Lower leg skin (tissue), 4 donors: ENCODE measurements at regions not wholly inside any gene's neighbourhood (a gene's known extent, or its start where the extent isn't known, plus 50 kb on each side); places are given as distances from the start of the nearest gene placed in this dataset.

Source experiments
- DNase-seq, 2 donors: peaks; one replicate each; pipeline ENCODE4 v3.0.0-alpha.2; 2019; ENCODE audit warnings: low spot score in 2 of 2
- H3K4me3 ChIP-seq: fragments of 200-600 bp; sonication (generic); 2 replicates; pipeline ENCODE4 v1.5.1; 2017; ENCODE audit warnings: mild to moderate bottlenecking, low read depth; ENCODE audit not compliant: poor library complexity, severe bottlenecking
- POLR2A ChIP-seq, 2 donors: fragments of 450-650 bp; IDR thresholded peaks; one replicate each; pipeline ENCODE4 v1.6.1; 2016 to 2017; ENCODE audit warnings: antibody characterized with exemption in 2 of 2, mild to moderate bottlenecking in 1 of 2, moderate library complexity in 1 of 2
- WGBS, 2 donors: methylation state at CpG; one replicate each; pipeline ENCODE4 v1.1.5; 2018; 5-methylcytosine and 5-hydroxymethylcytosine counted together
- intact Hi-C: fragments of 100-400 bp; cut with DNase I; formaldehyde crosslinking; loops from one replicate; pipeline ENCODE4 v1.15.0; 2023; ENCODE audit warnings: low total_unique reads
- TF ChIP-seq, protein P1 (sequence below), 3 donors: fragments of 450-650 bp; IDR thresholded peaks; one replicate each; pipeline ENCODE4 v1.5.1; 2016; ENCODE audit warnings: antibody characterized with exemption in 3 of 3, mild to moderate bottlenecking in 3 of 3, moderate library complexity in 2 of 3

DNA sequence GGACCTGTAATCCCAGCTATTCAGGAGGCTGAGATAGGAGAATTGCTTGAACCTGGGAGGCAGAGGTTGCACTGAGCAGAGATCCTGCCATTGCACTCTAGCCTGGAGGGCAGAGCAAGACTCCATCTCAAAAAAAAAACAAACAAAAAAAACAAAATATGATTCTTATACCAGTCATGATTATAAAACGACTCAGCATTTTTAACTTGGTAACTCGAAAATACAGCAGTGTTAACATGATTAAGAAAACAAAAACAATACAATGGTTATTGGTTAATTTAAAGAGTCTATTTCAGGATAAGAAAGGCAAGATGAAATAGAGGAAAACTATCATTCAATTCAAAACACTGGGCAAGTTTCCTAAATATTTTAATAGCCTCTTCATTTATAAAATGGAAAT, 865.3 kb downstream of the PCDH7 start:
- DNase-seq: no peak
- intact Hi-C loops: no loop called here
- H3K4me3 ChIP-seq: no peak overlapping the region
- 74 to 78% methylated on average over 2 of the region's 2 CpGs for WGBS, 2 donors
- no peak for TF ChIP-seq POLR2A (IDR thresholded peaks at IDR 0.05)
- TF ChIP-seq, protein P1, sequence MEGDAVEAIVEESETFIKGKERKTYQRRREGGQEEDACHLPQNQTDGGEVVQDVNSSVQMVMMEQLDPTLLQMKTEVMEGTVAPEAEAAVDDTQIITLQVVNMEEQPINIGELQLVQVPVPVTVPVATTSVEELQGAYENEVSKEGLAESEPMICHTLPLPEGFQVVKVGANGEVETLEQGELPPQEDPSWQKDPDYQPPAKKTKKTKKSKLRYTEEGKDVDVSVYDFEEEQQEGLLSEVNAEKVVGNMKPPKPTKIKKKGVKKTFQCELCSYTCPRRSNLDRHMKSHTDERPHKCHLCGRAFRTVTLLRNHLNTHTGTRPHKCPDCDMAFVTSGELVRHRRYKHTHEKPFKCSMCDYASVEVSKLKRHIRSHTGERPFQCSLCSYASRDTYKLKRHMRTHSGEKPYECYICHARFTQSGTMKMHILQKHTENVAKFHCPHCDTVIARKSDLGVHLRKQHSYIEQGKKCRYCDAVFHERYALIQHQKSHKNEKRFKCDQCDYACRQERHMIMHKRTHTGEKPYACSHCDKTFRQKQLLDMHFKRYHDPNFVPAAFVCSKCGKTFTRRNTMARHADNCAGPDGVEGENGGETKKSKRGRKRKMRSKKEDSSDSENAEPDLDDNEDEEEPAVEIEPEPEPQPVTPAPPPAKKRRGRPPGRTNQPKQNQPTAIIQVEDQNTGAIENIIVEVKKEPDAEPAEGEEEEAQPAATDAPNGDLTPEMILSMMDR (IDR thresholded peaks at IDR 0.05): no peak

GRCh38 chr4:31592293-31592692, 872.1 kb downstream of the PCDH7 start:
- TF ChIP-seq, protein P1 (IDR thresholded peaks at IDR 0.05): no peak
- TF ChIP-seq POLR2A (IDR thresholded peaks at IDR 0.05): no peak
- intact Hi-C loops: no loop called here
- no peak for DNase-seq

DNA sequence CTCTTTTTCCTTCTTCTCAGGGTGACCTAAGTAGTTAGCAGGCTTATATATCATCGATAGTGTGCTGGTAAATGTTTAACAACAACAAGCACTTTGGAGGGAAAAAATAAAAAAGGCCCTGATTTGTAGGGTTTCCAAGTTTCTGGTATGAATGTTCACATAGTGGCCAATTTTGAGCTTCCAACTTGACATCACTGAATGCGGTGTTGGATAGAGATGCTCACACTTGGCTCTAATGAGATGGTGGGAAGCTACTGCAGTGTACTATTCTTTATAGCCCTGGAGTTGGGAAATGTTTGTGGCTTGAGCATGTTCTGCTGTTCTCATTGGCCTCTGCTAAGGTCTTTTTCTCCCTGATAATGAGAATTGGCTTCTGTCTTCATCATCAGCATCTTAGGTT, 875.3 kb downstream of the PCDH7 start:
- intact Hi-C loops: no loop called here
- no peak overlapping the region for H3K4me3 ChIP-seq
- 65 to 78% methylated on average over 2 of the region's 2 CpGs for WGBS, 2 donors
- DNase-seq: no peak
- no peak for TF ChIP-seq POLR2A (IDR thresholded peaks at IDR 0.05)
- TF ChIP-seq, protein P1 (IDR thresholded peaks at IDR 0.05): no peak

More at GRCh38 chr4:31592293-31592692, 872.1 kb downstream of the PCDH7 start:
- 28 to 58% methylated on average over 2 of the region's 2 CpGs for WGBS, 2 donors
- no peak overlapping the region for H3K4me3 ChIP-seq

DNA sequence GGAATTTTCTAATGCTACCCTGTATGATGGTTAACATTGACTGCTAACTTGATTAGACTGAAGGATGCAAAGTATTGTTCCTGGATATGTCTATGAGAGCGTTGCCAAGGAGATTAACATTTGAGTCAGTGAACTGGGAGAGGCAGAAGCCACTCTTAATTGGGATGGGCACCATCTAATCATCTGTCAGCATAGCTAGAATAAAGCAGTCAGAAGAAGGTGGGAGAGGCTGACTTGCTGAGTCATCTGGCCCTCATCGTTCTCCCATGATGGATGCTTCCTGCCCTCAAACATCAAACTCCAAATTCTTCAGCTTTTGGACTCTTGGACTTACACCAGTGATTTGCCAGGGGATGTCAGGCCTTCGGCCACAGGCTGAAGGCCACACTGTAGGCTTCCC, 878.5 kb downstream of the PCDH7 start:
- TF ChIP-seq POLR2A (IDR thresholded peaks at IDR 0.05): no peak
- TF ChIP-seq, protein P1 (IDR thresholded peaks at IDR 0.05): no peak
- intact Hi-C loops: no loop called here
- DNase-seq: no peak

DNA sequence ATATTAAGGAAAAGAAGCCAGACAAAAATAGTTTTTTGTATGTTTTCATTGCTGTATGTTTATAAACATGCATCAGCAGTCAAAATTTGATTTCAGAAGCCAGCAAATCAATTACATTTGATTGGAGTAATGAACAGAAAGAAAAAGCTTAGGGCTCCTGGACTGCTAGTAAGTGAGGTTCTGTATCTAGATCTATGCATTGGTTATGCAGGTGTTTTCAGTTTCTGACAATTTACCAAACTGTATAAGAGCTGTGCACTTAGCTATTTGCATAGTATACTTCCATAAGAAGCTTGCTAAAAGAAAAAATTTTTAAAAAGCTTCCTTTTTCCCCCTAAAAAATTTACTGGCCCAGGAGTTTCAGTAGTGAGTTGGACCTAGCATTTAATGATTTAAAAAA, 881.6 kb downstream of the PCDH7 start:
- H3K4me3 ChIP-seq: no peak overlapping the region
- no peak for DNase-seq
- intact Hi-C loops: no loop called here
- no peak for TF ChIP-seq POLR2A (IDR thresholded peaks at IDR 0.05)
- TF ChIP-seq, protein P1 (IDR thresholded peaks at IDR 0.05): no peak

More for the DNA sequence above, 878.5 kb downstream of the PCDH7 start:
- no peak overlapping the region for H3K4me3 ChIP-seq
- 89% methylated on average over 3 of the region's 3 CpGs for WGBS, 2 donors

GRCh38 chr4:31613946-31614623, 893.9 kb downstream of the PCDH7 start:
- WGBS, 2 donors: 68 to 80% methylated on average over 7 of the region's 7 CpGs

More at GRCh38 chr4:31613946-31614623, 893.9 kb downstream of the PCDH7 start:
- no peak for TF ChIP-seq POLR2A (IDR thresholded peaks at IDR 0.05)
- TF ChIP-seq, protein P1 (IDR thresholded peaks at IDR 0.05): no peak
- no peak for DNase-seq
- no peak overlapping the region for H3K4me3 ChIP-seq
- intact Hi-C loops: no loop called here
